DOHH2 (cell line): ENCODE measurements at regions not wholly inside any gene's neighbourhood (a gene's known extent, or its start where the extent isn't known, plus 50 kb on each side); places are given as distances from the start of the nearest gene placed in this dataset.

Experiments
- EZH2phosphoT487 ChIP-seq: fragments of 200-600 bp; sonication (generic); IDR thresholded peaks from 2 replicates; pipeline ENCODE4 v1.6.1; 2017; ENCODE audit warnings: borderline replicate concordance, mild to moderate bottlenecking, antibody characterized with exemption, low read length, moderate library complexity, mixed read lengths
- TF ChIP-seq, protein P1 (sequence below): fragments of 200-600 bp; sonication (generic); IDR thresholded peaks from one replicate; pipeline ENCODE4 v1.5.1; 2014; ENCODE audit warnings: antibody characterized with exemption, mild to moderate bottlenecking, low read depth, low read length; ENCODE audit not compliant: poor library complexity, severe bottlenecking

DNA sequence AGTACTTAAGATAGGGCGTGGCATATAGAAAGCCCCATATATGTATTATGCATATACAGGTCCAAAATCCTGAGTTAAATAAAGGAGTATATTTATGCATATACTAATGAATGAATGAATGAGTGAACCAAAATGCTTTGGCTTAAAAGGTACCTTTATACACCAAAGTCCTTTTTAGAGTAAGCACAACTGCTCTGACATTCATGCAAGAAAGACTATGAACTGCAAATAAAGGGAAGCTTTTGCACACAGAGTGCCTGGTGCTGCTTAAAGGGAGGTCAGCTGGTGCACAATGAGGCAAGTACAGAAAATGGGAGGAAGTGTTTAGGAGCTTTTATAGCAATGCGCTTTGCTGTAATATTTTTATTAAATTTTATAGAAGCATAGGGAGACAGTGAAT, 214.0 kb downstream of the KLF13 start:
- TF ChIP-seq, protein P1, sequence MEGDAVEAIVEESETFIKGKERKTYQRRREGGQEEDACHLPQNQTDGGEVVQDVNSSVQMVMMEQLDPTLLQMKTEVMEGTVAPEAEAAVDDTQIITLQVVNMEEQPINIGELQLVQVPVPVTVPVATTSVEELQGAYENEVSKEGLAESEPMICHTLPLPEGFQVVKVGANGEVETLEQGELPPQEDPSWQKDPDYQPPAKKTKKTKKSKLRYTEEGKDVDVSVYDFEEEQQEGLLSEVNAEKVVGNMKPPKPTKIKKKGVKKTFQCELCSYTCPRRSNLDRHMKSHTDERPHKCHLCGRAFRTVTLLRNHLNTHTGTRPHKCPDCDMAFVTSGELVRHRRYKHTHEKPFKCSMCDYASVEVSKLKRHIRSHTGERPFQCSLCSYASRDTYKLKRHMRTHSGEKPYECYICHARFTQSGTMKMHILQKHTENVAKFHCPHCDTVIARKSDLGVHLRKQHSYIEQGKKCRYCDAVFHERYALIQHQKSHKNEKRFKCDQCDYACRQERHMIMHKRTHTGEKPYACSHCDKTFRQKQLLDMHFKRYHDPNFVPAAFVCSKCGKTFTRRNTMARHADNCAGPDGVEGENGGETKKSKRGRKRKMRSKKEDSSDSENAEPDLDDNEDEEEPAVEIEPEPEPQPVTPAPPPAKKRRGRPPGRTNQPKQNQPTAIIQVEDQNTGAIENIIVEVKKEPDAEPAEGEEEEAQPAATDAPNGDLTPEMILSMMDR = no peak
- TF ChIP-seq EZH2phosphoT487 = no peak
